CD4-positive, alpha-beta T cell (primary cell): ENCODE measurements at regions not wholly inside any gene's neighbourhood (a gene's known extent, or its start where the extent isn't known, plus 50 kb on each side); places are given as distances from the start of the nearest gene placed in this dataset.

Experiments
- ATAC-seq: fragments of 200-7000 bp; cut with Tn5 transposase; one replicate; pipeline ENCODE4 v1.10.0; 2022; ENCODE audit warnings: mild to moderate bottlenecking; ENCODE audit not compliant: poor library complexity
- CTCF ChIA-PET: fragments of 350-600 bp; sonication (Branson Sonifier 250); formaldehyde crosslinking; loops from one replicate; lab custom pipeline; 2021; ENCODE audit warnings: antibody characterized with exemption, inconsistent platforms; lab: Charles Lee
- POLR2A ChIA-PET: fragments of 350-600 bp; sonication (Branson Sonifier 250); formaldehyde crosslinking; loops from one replicate; lab custom pipeline; 2021; ENCODE audit warnings: antibody characterized with exemption, inconsistent platforms; lab: Charles Lee
- DNase-seq, 14 experiments: peaks; one replicate each; pipeline ENCODE4 v3.0.0-alpha.2; 2013 to 2020; ENCODE audit warnings: mixed read lengths in 2 of 14
- H3K27ac ChIP-seq, 2 donors: one replicate each; pipeline versions ENCODE4 v1.5.1 to v1.7.0; 2013; ENCODE audit warnings: low read length in 2 of 2, low read depth in 1 of 2, mild to moderate bottlenecking in 1 of 2
- H3K27me3 ChIP-seq, 2 experiments: 1 replicate in 1 of 2; 2 replicates in 1 of 2; pipeline versions ENCODE4 v1.6.1 to v1.7.0; 2013; ENCODE audit warnings: low read length in 2 of 2, control low read depth in 1 of 2, mild to moderate bottlenecking in 1 of 2, moderate library complexity in 1 of 2; ENCODE audit not compliant: insufficient read depth in 2 of 2, control insufficient read depth in 1 of 2
- H3K36me3 ChIP-seq: one replicate; pipeline ENCODE4 v1.6.1; 2013; ENCODE audit warnings: low read length, control low read depth; ENCODE audit not compliant: insufficient read depth
- H3K4me1 ChIP-seq: one replicate; pipeline ENCODE4 v1.6.1; 2013; ENCODE audit warnings: low read length, control low read depth; ENCODE audit not compliant: insufficient read depth
- H3K4me3 ChIP-seq: one replicate; pipeline ENCODE4 v1.5.1; 2013; ENCODE audit warnings: mild to moderate bottlenecking, low read length, moderate library complexity
- H3K9me3 ChIP-seq, 2 experiments: 1 replicate in 1 of 2; 2 replicates in 1 of 2; pipeline versions ENCODE4 v1.6.1 to v1.7.0; 2013; ENCODE audit warnings: low read length in 2 of 2, mild to moderate bottlenecking in 2 of 2, control low read depth in 1 of 2, moderate library complexity in 1 of 2; ENCODE audit not compliant: control insufficient read depth in 1 of 2, insufficient read depth in 1 of 2
- H3K27ac Mint-ChIP-seq: one replicate; pipeline ENCODE4 v1.8.0; 2020; ENCODE audit warnings: mixed read lengths
- H3K27me3 Mint-ChIP-seq: one replicate; pipeline ENCODE4 v1.8.0; 2021; ENCODE audit warnings: mixed read lengths
- H3K36me3 Mint-ChIP-seq: one replicate; pipeline ENCODE4 v1.8.0; 2021; ENCODE audit warnings: low read depth, mixed read lengths
- H3K4me1 Mint-ChIP-seq: one replicate; pipeline ENCODE4 v1.8.0; 2021; ENCODE audit warnings: low read depth, mixed read lengths
- H3K4me3 Mint-ChIP-seq: one replicate; pipeline ENCODE4 v1.8.0; 2020; ENCODE audit warnings: mild to moderate bottlenecking, mixed read lengths
- H3K9me3 Mint-ChIP-seq: one replicate; pipeline ENCODE4 v1.8.0; 2020; ENCODE audit warnings: mixed read lengths
- CTCF ChIP-seq: fragments of 200-600 bp; IDR thresholded peaks from one replicate; pipeline ENCODE4 v1.8.0; 2022; ENCODE audit warnings: antibody characterized with exemption, mild to moderate bottlenecking
- intact Hi-C, 2 experiments: fragments of 100-400 bp; cut with DNase I in 1 of 2; cut with micrococcal nuclease in 1 of 2; formaldehyde crosslinking; loops; one replicate each; pipeline versions ENCODE4 v1.15.1 to v1.9.0; 2023 to 2025; cut with DNase I, micrococcal nuclease

GRCh38 chr10:129027906-129028305 is 439.1 kb upstream of the MGMT start:
- Histone ChIP-seq H3K4me1 (no peaks in the 10 kb centered on the region), H3K4me3 (no peak overlapping the region), H3K27me3 (no peaks in the 10 kb centered on the region), H3K36me3 (no peaks in the 10 kb centered on the region), H3K9me3 (peaks cover 0 to 4% of the 10 kb centered on the region in 2 experiments), H3K27ac (no peak overlapping the region)
- intact Hi-C loops, result no loop called here
- CTCF ChIA-PET, result no interaction called here
- H3K4me3 Mint-ChIP-seq, result no peak overlapping the region
- H3K36me3 Mint-ChIP-seq, result no peaks in the 10 kb centered on the region
- no peak for DNase-seq
- peaks cover 19% of the 10 kb centered on the region for H3K27me3 Mint-ChIP-seq
- H3K4me1 Mint-ChIP-seq, result peaks cover 9% of the 10 kb centered on the region
- TF ChIP-seq CTCF, result no peak
- H3K9me3 Mint-ChIP-seq, result no peaks in the 10 kb centered on the region
- no peak overlapping the region for H3K27ac Mint-ChIP-seq
- POLR2A ChIA-PET, result no interaction called here
- ATAC-seq, result no peak

- ATAC-seq, result no peak
- H3K4me3 ChIP-seq, result no peak overlapping the region
- H3K27me3 Mint-ChIP-seq, result peaks cover 21% of the 10 kb centered on the region
- peaks cover 0 to 4% of the 10 kb centered on the region in 2 experiments for H3K9me3 ChIP-seq
- H3K4me1 Mint-ChIP-seq, result peaks cover 10% of the 10 kb centered on the region
- no peak overlapping the region for H3K27ac ChIP-seq
- H3K27me3 ChIP-seq, result no peaks in the 10 kb centered on the region
- TF ChIP-seq CTCF, result no peak
- no peak for DNase-seq
- no peak overlapping the region for H3K27ac Mint-ChIP-seq
- intact Hi-C loops, result no loop called here
- H3K4me3 Mint-ChIP-seq, result no peak overlapping the region
- no peaks in the 10 kb centered on the region for H3K9me3 Mint-ChIP-seq
- CTCF ChIA-PET, result no interaction called here
- H3K36me3 Mint-ChIP-seq, result no peaks in the 10 kb centered on the region
- H3K36me3 ChIP-seq, result no peaks in the 10 kb centered on the region
- POLR2A ChIA-PET, result no interaction called here
- no peaks in the 10 kb centered on the region for H3K4me1 ChIP-seq
These were observed 438.6 kb upstream of the MGMT start for GRCh38 chr10:129028451-129028850.

GRCh38 chr10:129029051-129029450 is 438.0 kb upstream of the MGMT start:
- H3K36me3 ChIP-seq, result no peaks in the 10 kb centered on the region
- ChIA-PET POLR2A (no interaction called here), CTCF (no interaction called here)
- ATAC-seq, result no peak
- no peak for DNase-seq
- H3K27ac ChIP-seq, result no peak overlapping the region
- H3K4me1 Mint-ChIP-seq, result peaks cover 16% of the 10 kb centered on the region
- H3K27me3 ChIP-seq, result no peaks in the 10 kb centered on the region
- no peak overlapping the region for H3K27ac Mint-ChIP-seq
- no peak overlapping the region for H3K4me3 Mint-ChIP-seq
- no peaks in the 10 kb centered on the region for H3K36me3 Mint-ChIP-seq
- no peaks in the 10 kb centered on the region for H3K9me3 Mint-ChIP-seq
- peaks cover 0 to 6% of the 10 kb centered on the region in 2 experiments for H3K9me3 ChIP-seq
- peaks cover 2% of the 10 kb centered on the region for H3K4me1 ChIP-seq
- no peak for TF ChIP-seq CTCF
- peaks cover 27% of the 10 kb centered on the region for H3K27me3 Mint-ChIP-seq
- no peak overlapping the region for H3K4me3 ChIP-seq
- intact Hi-C loops, result no loop called here
